ENCODE measurements at regions not wholly inside any gene's neighbourhood (a gene's known extent, or its start where the extent isn't known, plus 50 kb on each side); places are given as distances from the start of the nearest gene placed in this dataset.

DNA sequence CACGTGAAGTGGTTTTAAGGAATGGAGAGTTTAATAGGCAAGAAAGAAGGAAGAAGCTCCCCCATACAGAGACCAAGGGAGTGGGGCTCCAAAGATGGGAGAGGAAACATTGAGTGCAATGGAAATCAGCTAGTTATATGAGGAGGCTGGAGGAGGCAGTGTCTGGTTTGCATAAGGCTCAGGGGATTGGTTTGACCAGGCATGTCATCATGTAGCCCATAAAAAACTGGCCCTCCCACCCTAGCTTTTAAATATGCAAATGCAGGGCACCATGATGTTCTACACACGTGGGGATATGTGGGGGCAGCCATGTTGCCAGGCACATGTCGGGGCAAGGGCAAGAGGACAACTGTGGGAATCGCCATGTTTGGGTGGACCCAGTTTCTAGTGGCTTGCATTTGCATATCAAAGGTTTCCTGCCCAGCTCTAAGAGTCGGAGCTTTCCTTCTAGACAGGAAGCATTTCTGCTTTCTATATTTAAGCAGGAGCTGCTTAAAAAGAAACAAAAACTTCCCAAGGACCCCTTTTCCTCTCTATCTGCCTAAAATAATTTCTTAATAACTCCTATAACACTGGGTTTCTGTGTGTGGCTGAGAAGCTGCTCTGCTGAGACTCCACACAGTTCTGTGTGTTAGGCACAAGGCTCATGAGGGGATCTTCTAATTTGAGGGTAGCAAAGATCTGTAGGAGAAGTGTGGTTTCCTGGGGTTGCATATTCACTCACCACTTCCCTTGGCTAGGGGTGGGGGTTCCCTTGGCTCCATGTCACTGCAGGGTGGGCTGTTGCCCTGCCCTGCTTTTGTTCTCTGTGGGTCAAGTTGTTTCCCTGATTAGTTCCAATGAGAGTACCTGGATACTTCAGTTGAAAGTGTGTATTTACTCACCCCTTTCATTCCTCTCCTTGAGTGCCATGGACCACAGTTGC is 113.5 kb downstream of the VSIG4 start:
- TF ChIP-seq FOXP4 (CRISPR knock-in tag; IDR thresholded peaks at IDR 0.05) (no peak), ZMYM4 (CRISPR knock-in tag; IDR thresholded peaks at IDR 0.05) (no peak), CTCF (CRISPR knock-in tag; IDR thresholded peaks at IDR 0.05) (no peak), EZH2 (conservative IDR thresholded peaks at IDR 0.05; ENCODE audit: low read depth, low read length) (no peak), FOXA1 (IDR thresholded peaks at IDR 0.05) (no peak), FOXA1 (CRISPR knock-in tag; IDR thresholded peaks at IDR 0.05) (no peak), REST (IDR thresholded peaks at IDR 0.05; ENCODE audit: borderline replicate concordance in 1 of 2, low read depth in 1 of 2, low read length in 2 of 2) (no peak), JARID2 (CRISPR knock-in tag; IDR thresholded peaks at IDR 0.05; ENCODE audit: insufficient replicate concordance) (no peak)

Measured in HepG2 (cell line).